A204.1 (cell line): ENCODE measurements at regions not wholly inside any gene's neighbourhood (a gene's known extent, or its start where the extent isn't known, plus 50 kb on each side); places are given as distances from the start of the nearest gene placed in this dataset.

Experiments used
- FAIRE-seq: peaks from 2 replicates; lab custom pipeline; 2012; peaks lifted over from hg19 to GRCh38; lab: Jason Lieb, UNC

GRCh38 chr18:69217196-69218000 lies 183.3 kb upstream of the DOK6 start:
- no peak for FAIRE-seq

- FAIRE-seq: no peak
Measured at GRCh38 chr18:69220529-69220928, 180.2 kb upstream of the DOK6 start.

- FAIRE-seq: no peak
Measured at GRCh38 chr18:69222089-69222488, 178.6 kb upstream of the DOK6 start.

DNA sequence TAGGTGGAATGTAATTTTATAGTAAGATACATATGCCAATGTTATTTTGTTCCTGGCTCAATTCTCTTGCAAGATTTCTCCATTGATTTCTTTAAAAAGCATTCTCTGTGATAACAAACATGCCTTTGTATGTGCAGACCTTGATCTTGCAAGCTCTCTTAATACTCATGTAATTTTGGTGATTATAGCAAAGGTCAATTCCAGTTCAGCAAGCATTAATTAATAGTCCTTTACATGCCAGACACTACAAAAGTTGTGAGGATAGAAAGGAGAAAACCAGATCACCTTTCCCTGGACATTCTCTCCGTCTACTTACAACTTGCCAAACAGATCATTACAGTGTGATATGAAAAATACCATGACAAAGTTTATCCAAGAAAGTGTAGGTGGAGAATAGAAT lies 173.7 kb upstream of the DOK6 start:
- no peak for FAIRE-seq

- no peak for FAIRE-seq
Measured at GRCh38 chr18:69230204-69230603, 170.5 kb upstream of the DOK6 start.

DNA sequence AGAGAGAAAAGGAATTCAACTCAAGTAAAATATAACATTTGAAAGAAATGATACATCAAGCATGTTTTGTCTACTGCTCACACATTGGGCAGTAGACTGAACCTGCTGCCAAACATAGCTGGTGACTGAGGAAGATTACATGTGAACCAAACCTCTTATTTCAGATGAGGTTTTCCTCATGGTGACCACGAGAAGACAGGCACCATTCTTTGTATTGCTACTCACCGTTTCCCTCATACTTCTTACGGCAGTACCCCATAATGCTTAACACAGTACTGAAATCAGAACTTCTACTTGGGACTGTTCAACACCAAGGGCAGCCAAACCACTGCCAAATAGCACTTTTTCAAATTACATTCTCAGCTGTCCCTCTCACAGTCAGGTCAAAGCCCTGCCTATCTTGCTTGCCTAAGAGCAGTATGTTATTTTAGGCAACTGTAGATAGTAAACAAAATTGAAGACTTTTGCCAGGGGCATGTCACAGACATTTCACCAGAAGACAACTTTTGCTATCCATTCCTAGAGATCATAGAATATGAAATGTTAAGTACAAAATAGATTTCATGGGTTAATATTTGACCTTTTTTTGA lies 167.1 kb upstream of the DOK6 start:
- FAIRE-seq: no peak

DNA sequence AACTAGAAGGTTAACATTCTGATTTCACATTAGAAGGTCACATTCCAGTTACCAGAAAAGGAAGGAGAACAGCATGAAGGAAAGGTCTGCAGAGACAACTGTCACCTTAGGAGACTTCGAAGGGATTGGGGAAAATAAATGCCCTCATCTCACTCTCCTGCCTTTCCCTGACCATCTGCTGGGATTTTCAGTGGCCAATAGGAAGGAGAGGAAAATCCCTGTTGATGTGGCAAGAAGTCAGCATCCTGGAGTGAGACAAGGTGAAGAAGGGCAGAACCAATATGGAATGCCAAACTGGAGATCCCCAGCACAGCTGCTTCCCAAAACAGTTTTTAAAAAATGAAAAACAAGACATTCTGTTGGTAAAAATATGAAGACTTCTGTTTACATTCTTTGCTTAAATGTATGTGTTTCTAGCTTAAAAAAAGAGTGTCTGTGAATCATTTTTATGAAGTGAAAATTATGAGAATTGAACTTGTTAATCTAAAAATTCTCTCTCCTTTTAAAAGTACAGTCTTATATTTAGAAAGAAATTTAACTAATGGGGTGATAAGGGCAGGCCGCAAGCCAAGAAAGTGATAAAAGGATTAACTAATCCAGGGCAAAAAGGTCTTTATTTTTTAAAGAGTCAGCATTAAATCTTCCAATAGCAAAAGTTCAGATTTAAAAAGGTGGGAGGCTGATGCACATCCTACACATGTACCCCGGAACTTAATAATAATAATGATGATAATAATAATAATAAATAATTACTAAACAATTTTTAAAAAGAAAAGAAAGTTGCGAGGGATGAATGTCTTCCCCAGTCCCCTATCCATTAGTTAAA lies 160.6 kb upstream of the DOK6 start:
- FAIRE-seq: no peak

DNA sequence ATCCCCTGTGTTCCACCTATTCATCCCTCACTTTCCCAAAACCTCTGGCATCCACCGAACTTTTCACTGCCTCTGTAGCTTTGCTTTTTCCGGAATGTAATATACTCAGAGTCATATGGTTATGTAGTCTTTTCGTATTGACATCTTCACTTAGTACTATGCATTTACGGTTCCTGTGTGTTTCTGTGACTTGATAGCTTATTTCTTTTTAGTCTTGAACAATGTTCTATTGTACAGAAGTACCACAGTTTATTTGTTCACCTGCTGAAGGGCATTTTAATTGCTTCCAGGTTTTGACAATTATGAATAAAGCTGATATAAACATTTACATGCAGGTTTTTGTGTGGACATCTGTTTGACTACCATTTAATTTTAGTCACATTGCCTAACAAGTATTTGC lies 154.7 kb upstream of the DOK6 start:
- FAIRE-seq: no peak

- no peak for FAIRE-seq
Measured at GRCh38 chr18:69250305-69251151, 150.2 kb upstream of the DOK6 start.

- no peak for FAIRE-seq
Measured at GRCh38 chr18:69257861-69258458, 142.7 kb upstream of the DOK6 start.

DNA sequence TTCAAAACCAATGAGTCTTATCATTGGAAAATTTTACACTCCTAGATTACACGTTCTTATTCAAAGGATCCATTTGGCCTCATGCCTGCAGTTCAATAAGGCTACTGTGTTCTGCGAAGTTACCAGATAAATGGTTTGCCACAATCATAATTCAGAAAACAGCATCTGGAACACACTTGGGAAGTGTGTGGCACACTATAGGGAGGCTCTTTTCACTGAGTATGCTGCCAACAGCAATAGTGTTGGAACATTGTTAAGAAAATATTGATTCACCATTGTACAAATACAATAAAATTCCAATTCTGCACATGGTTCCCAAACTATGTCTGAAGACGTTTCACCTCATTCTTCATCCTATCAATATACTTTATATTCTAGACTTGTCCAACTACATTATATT lies 141.4 kb upstream of the DOK6 start:
- FAIRE-seq: no peak

DNA sequence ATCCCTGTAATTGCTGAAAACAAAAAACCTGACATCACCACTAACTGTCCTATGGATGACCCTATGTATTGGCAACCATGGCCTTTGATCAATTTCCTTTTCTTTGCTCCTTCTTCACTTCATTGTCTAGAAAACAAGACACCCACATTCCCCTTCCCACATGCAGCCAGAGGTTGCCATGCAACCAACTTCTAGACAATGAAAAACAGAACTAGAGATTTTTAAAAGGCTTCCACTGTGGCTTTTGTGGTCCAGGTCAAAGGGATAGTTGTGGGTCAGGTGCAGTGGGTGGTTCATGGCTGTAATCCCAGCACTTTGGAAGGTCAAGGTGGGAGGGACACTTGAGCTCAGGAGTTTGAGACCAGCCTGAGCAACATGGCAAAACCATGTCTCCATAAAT lies 139.3 kb upstream of the DOK6 start:
- no peak for FAIRE-seq

GRCh38 chr18:69265656-69266055 lies 135.0 kb upstream of the DOK6 start:
- no peak for FAIRE-seq

DNA sequence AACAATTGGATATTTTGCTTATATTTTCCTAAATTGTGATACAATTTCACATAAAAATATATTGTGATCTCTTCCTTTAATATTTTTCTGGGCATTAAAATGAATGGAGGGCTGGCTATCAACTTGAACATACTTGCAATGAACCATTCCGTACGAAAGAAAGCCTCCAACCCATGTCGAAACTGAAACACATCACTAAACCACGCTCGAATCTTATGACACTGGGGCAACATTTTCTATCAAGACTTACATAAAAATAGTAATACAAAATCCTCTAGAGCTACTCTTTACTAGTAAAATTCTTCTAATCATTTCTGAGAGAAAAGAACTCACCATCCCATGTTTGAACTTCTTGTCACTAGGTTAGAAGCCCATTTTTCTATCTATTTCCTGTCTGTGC lies 132.8 kb upstream of the DOK6 start:
- FAIRE-seq: no peak

- no peak for FAIRE-seq
Measured at GRCh38 chr18:69282371-69282770, 118.3 kb upstream of the DOK6 start.

GRCh38 chr18:69291044-69291443 lies 109.6 kb upstream of the DOK6 start:
- FAIRE-seq: no peak

GRCh38 chr18:69291755-69292154 lies 108.9 kb upstream of the DOK6 start:
- FAIRE-seq: no peak

GRCh38 chr18:69300185-69300584 lies 100.5 kb upstream of the DOK6 start:
- FAIRE-seq: no peak

GRCh38 chr18:69308619-69309018 lies 92.1 kb upstream of the DOK6 start:
- no peak for FAIRE-seq

- no peak for FAIRE-seq
Measured at GRCh38 chr18:69326094-69326493, 74.6 kb upstream of the DOK6 start.

- no peak for FAIRE-seq
Measured at GRCh38 chr18:69328086-69328485, 72.6 kb upstream of the DOK6 start.
